HEK293T (cell line): ENCODE measurements at regions not wholly inside any gene's neighbourhood (a gene's known extent, or its start where the extent isn't known, plus 50 kb on each side); places are given as distances from the start of the nearest gene placed in this dataset.
"Not testable (repeated sequence)": the region's sequence is repeated elsewhere in the genome, so short reads cannot be mapped to it uniquely, and the experiment has no call there.

Source experiments
- CTCF ChIA-PET: fragments of 350-600 bp; formaldehyde crosslinking; extraction: SDS; loops from one replicate; lab custom pipeline; 2021; ENCODE audit warnings: antibody characterized with exemption, inconsistent platforms; lab: Yijun Ruan, JAX
- POLR2A ChIA-PET: fragments of 350-600 bp; formaldehyde crosslinking; extraction: SDS; loops from one replicate; lab custom pipeline; 2020; ENCODE audit warnings: antibody characterized with exemption, inconsistent platforms; lab: Yijun Ruan, JAX
- DNase-seq: peaks from one replicate; pipeline ENCODE4 v3.0.0; 2012; ENCODE audit warnings: mixed read lengths; ENCODE audit errors: extremely low spot score
- ARNT ChIP-seq: fragments of 450-650 bp; IDR thresholded peaks from 2 replicates; pipeline ENCODE4 v1.6.1; 2017; ENCODE audit warnings: mild to moderate bottlenecking
- BHLHE40 ChIP-seq: fragments of 450-650 bp; IDR thresholded peaks from 2 replicates; pipeline ENCODE4 v1.6.1; 2016; ENCODE audit warnings: mild to moderate bottlenecking, moderate library complexity, borderline replicate concordance
- CTBP1 ChIP-seq: fragments of 450-650 bp; IDR thresholded peaks from 2 replicates; pipeline ENCODE4 v1.6.1; 2016; ENCODE audit warnings: borderline replicate concordance
- ELF4 ChIP-seq: fragments of 450-650 bp; IDR thresholded peaks from 2 replicates; pipeline ENCODE4 v1.6.1; 2017; ENCODE audit warnings: antibody characterized with exemption
- FOXA1 ChIP-seq: fragments of 450-650 bp; IDR thresholded peaks from 2 replicates; pipeline ENCODE4 v1.6.1; 2016; ENCODE audit warnings: mild to moderate bottlenecking
- FOXK2 ChIP-seq: fragments of 450-650 bp; IDR thresholded peaks from 2 replicates; pipeline ENCODE4 v1.6.1; 2016; ENCODE audit warnings: mild to moderate bottlenecking
- FOXM1 ChIP-seq: fragments of 450-650 bp; IDR thresholded peaks from 2 replicates; pipeline ENCODE4 v1.6.1; 2017; ENCODE audit warnings: mild to moderate bottlenecking, borderline replicate concordance
- HDGF ChIP-seq: fragments of 450-650 bp; IDR thresholded peaks from 2 replicates; pipeline ENCODE4 v1.6.1; 2017; ENCODE audit warnings: antibody characterized with exemption, borderline replicate concordance
- L3MBTL2 ChIP-seq: fragments of 450-650 bp; conservative IDR thresholded peaks from 2 replicates; pipeline ENCODE4 v1.6.1; 2016; ENCODE audit warnings: mild to moderate bottlenecking
- LEF1 ChIP-seq: fragments of 450-650 bp; IDR thresholded peaks from 2 replicates; pipeline ENCODE4 v1.6.1; 2017; ENCODE audit warnings: mild to moderate bottlenecking, borderline replicate concordance
- NFRKB ChIP-seq: fragments of 450-650 bp; IDR thresholded peaks from 2 replicates; pipeline ENCODE4 v1.6.1; 2016; ENCODE audit warnings: mild to moderate bottlenecking, moderate library complexity
- SP1 ChIP-seq: fragments of 450-650 bp; IDR thresholded peaks from 2 replicates; pipeline ENCODE4 v1.6.1; 2017
- SUZ12 ChIP-seq: fragments of 450-650 bp; IDR thresholded peaks from 2 replicates; pipeline ENCODE4 v1.6.1; 2016; ENCODE audit warnings: mild to moderate bottlenecking
- TARDBP ChIP-seq: fragments of 450-650 bp; IDR thresholded peaks from 2 replicates; pipeline ENCODE4 v1.6.1; 2016
- ZNF384 ChIP-seq: fragments of 450-650 bp; IDR thresholded peaks from 2 replicates; pipeline ENCODE4 v1.6.1; 2016
- TF ChIP-seq, protein P1 (sequence below): fragments of 450-650 bp; IDR thresholded peaks from 2 replicates; pipeline ENCODE4 v1.6.1; 2016

DNA sequence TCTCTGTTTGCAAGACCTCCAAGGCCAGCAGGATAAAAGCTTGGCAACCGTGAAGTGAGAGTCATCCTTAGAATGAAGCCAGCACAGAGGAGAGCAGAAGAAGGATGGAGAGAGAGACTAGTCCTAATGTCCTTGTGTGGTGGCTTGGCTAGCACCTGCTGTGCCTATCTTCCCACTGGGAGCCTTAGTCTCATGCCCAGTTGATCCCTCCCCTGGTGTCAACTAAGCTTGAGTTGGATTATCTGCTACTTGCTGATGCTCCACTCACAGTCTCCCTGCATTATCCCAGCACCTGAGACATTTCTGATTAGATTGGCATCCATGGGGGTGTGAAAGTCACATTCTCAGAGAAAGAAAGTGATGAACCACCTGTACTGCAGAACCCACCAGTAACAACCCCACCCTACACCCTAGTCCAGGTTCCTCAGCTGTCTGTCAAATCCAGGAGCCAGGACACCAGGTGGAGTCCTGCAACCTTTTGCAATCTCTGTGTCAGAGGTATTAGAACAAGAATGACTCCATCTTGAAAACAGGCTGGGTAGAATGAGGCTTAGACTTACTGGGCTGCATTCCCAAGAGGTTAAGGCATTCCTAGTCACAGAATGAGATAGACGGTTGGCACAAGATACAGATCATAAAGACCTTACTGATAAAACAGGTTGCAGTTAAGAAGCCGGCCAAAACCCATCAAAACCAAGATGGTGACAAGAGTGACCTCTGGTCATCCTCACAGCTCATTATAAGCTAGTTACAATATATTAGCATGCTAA, 460.2 kb upstream of the C16orf82 start:
- no peak for DNase-seq
- CTCF ChIA-PET: no interaction called here
- TF ChIP-seq CTBP1 (no peak), FOXM1 (no peak), HDGF (no peak), L3MBTL2 (no peak), SUZ12 (no peak), ZNF384 (no peak), LEF1 (no peak), ELF4 (no peak), ARNT (no peak)
- TF ChIP-seq, protein P1, sequence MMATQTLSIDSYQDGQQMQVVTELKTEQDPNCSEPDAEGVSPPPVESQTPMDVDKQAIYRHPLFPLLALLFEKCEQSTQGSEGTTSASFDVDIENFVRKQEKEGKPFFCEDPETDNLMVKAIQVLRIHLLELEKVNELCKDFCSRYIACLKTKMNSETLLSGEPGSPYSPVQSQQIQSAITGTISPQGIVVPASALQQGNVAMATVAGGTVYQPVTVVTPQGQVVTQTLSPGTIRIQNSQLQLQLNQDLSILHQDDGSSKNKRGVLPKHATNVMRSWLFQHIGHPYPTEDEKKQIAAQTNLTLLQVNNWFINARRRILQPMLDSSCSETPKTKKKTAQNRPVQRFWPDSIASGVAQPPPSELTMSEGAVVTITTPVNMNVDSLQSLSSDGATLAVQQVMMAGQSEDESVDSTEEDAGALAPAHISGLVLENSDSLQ: no peak
- POLR2A ChIA-PET: no interaction called here

- no peak for DNase-seq
- POLR2A ChIA-PET: no interaction called here
These were observed 452.4 kb upstream of the C16orf82 start for GRCh38 chr16:26614237-26614841.

GRCh38 chr16:26623442-26623841, 443.3 kb upstream of the C16orf82 start:
- no peak for DNase-seq
- CTCF ChIA-PET: no interaction called here

More at GRCh38 chr16:26614237-26614841, 452.4 kb upstream of the C16orf82 start:
- CTCF ChIA-PET: no interaction called here
- TF ChIP-seq NFRKB (no peak), SUZ12 (no peak), FOXM1 (no peak), LEF1 (no peak), SP1 (no peak), L3MBTL2 (no peak), HDGF (no peak), ELF4 (no peak), ZNF384 (no peak), FOXK2 (no peak), CTBP1 (no peak), FOXA1 (no peak), BHLHE40 (no peak), ARNT (no peak)
- TF ChIP-seq, protein P1: no peak

GRCh38 chr16:26627958-26628357, 438.8 kb upstream of the C16orf82 start:
- TF ChIP-seq BHLHE40 (no peak), L3MBTL2 (no peak), ARNT (no peak), CTBP1 (no peak), ZNF384 (no peak), SP1 (no peak), HDGF (no peak), ELF4 (no peak), FOXK2 (no peak), LEF1 (no peak), NFRKB (no peak), FOXM1 (no peak), SUZ12 (no peak), FOXA1 (no peak), TARDBP (no peak)
- TF ChIP-seq, protein P1: no peak
- POLR2A ChIA-PET: no interaction called here
- CTCF ChIA-PET: no interaction called here

More at GRCh38 chr16:26623442-26623841, 443.3 kb upstream of the C16orf82 start:
- POLR2A ChIA-PET: no interaction called here
- TF ChIP-seq LEF1 (no peak), SP1 (no peak), FOXK2 (no peak), ELF4 (no peak), ZNF384 (no peak), SUZ12 (no peak), HDGF (no peak)
- TF ChIP-seq, protein P1: no peak

GRCh38 chr16:26631365-26631764, 435.4 kb upstream of the C16orf82 start:
- POLR2A ChIA-PET, DNase-seq, CTCF ChIA-PET: not testable (repeated sequence)

More at GRCh38 chr16:26627958-26628357, 438.8 kb upstream of the C16orf82 start:
- DNase-seq: no peak

DNA sequence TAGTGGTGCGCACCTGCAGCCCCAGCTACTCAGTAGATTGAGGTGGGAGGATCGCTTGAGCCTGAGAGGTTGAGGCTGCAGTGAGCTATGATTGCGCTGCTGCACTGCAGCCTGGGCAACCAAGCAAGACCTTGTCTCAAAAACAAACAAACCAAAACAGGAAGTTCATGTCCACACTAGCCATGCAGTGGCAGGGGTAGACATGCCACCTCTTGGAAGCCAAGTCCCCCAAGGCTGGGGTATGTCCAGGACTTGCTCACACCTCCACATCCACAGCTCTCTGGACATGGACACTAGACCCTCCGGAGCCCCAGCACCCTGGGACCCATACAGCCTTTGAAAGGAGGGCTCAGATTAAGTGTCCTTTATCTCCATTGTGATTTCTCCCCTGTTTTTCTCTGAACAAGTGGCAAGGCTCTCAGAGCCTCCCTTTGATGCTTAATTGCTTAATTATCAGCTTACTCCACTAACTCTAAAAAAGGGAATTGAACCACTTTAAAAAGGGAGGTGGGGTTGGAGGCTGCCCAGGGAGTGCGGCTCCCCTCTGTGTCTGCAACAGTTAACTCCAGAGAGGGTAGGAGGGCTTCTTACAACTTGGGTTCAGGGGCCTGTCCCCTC, 424.6 kb upstream of the C16orf82 start:
- DNase-seq: no peak
- CTCF ChIA-PET: interaction anchor here (0.6 kb wide), 1 partner anchor 137 kb away, joined by 3 read pairs; no protein-coding TSS in a partner anchor
- POLR2A ChIA-PET: no interaction called here
- TF ChIP-seq FOXM1: no peak
- TF ChIP-seq BHLHE40: no peak
- TF ChIP-seq ZNF384: no peak
- no peak for TF ChIP-seq SP1
- TF ChIP-seq NFRKB: no peak
- TF ChIP-seq SUZ12: no peak
- TF ChIP-seq FOXK2: no peak
- no peak for TF ChIP-seq L3MBTL2
